CD4-positive, alpha-beta T cell (primary cell): ENCODE measurements at regions not wholly inside any gene's neighbourhood (a gene's known extent, or its start where the extent isn't known, plus 50 kb on each side); places are given as distances from the start of the nearest gene placed in this dataset.

Source experiments
- ATAC-seq: fragments of 200-7000 bp; cut with Tn5 transposase; one replicate; pipeline ENCODE4 v1.10.0; 2022; ENCODE audit warnings: mild to moderate bottlenecking; ENCODE audit not compliant: poor library complexity
- CTCF ChIA-PET: fragments of 350-600 bp; sonication (Branson Sonifier 250); formaldehyde crosslinking; loops from one replicate; lab custom pipeline; 2021; ENCODE audit warnings: antibody characterized with exemption, inconsistent platforms; lab: Charles Lee
- POLR2A ChIA-PET: fragments of 350-600 bp; sonication (Branson Sonifier 250); formaldehyde crosslinking; loops from one replicate; lab custom pipeline; 2021; ENCODE audit warnings: antibody characterized with exemption, inconsistent platforms; lab: Charles Lee
- DNase-seq, 14 experiments: peaks; one replicate each; pipeline ENCODE4 v3.0.0-alpha.2; 2013 to 2020; ENCODE audit warnings: mixed read lengths in 2 of 14
- H3K27ac ChIP-seq, 2 donors: one replicate each; pipeline versions ENCODE4 v1.5.1 to v1.7.0; 2013; ENCODE audit warnings: low read length in 2 of 2, low read depth in 1 of 2, mild to moderate bottlenecking in 1 of 2
- H3K27me3 ChIP-seq, 2 experiments: 1 replicate in 1 of 2; 2 replicates in 1 of 2; pipeline versions ENCODE4 v1.6.1 to v1.7.0; 2013; ENCODE audit warnings: low read length in 2 of 2, control low read depth in 1 of 2, mild to moderate bottlenecking in 1 of 2, moderate library complexity in 1 of 2; ENCODE audit not compliant: insufficient read depth in 2 of 2, control insufficient read depth in 1 of 2
- H3K36me3 ChIP-seq: one replicate; pipeline ENCODE4 v1.6.1; 2013; ENCODE audit warnings: low read length, control low read depth; ENCODE audit not compliant: insufficient read depth
- H3K4me1 ChIP-seq: one replicate; pipeline ENCODE4 v1.6.1; 2013; ENCODE audit warnings: low read length, control low read depth; ENCODE audit not compliant: insufficient read depth
- H3K4me3 ChIP-seq: one replicate; pipeline ENCODE4 v1.5.1; 2013; ENCODE audit warnings: mild to moderate bottlenecking, low read length, moderate library complexity
- H3K9me3 ChIP-seq, 2 experiments: 1 replicate in 1 of 2; 2 replicates in 1 of 2; pipeline versions ENCODE4 v1.6.1 to v1.7.0; 2013; ENCODE audit warnings: low read length in 2 of 2, mild to moderate bottlenecking in 2 of 2, control low read depth in 1 of 2, moderate library complexity in 1 of 2; ENCODE audit not compliant: control insufficient read depth in 1 of 2, insufficient read depth in 1 of 2
- H3K27ac Mint-ChIP-seq: one replicate; pipeline ENCODE4 v1.8.0; 2020; ENCODE audit warnings: mixed read lengths
- H3K27me3 Mint-ChIP-seq: one replicate; pipeline ENCODE4 v1.8.0; 2021; ENCODE audit warnings: mixed read lengths
- H3K36me3 Mint-ChIP-seq: one replicate; pipeline ENCODE4 v1.8.0; 2021; ENCODE audit warnings: low read depth, mixed read lengths
- H3K4me1 Mint-ChIP-seq: one replicate; pipeline ENCODE4 v1.8.0; 2021; ENCODE audit warnings: low read depth, mixed read lengths
- H3K4me3 Mint-ChIP-seq: one replicate; pipeline ENCODE4 v1.8.0; 2020; ENCODE audit warnings: mild to moderate bottlenecking, mixed read lengths
- H3K9me3 Mint-ChIP-seq: one replicate; pipeline ENCODE4 v1.8.0; 2020; ENCODE audit warnings: mixed read lengths
- intact Hi-C, 2 experiments: fragments of 100-400 bp; cut with DNase I in 1 of 2; cut with micrococcal nuclease in 1 of 2; formaldehyde crosslinking; loops; one replicate each; pipeline versions ENCODE4 v1.15.1 to v1.9.0; 2023 to 2025; cut with DNase I, micrococcal nuclease
- TF ChIP-seq, protein P1 (sequence below): fragments of 200-600 bp; IDR thresholded peaks from one replicate; pipeline ENCODE4 v1.8.0; 2022; ENCODE audit warnings: antibody characterized with exemption, mild to moderate bottlenecking

GRCh38 chr2:12207491-12207890 lies 461.1 kb downstream of the LPIN1 start:
- Mint-ChIP-seq H3K4me3 (no peak overlapping the region), H3K27me3 (no peaks in the 10 kb centered on the region), H3K9me3 (peaks cover 3% of the 10 kb centered on the region), H3K27ac (no peak overlapping the region), H3K4me1 (no peaks in the 10 kb centered on the region), H3K36me3 (no peaks in the 10 kb centered on the region)
- ChIA-PET POLR2A (no interaction called here), CTCF (no interaction called here)
- Histone ChIP-seq H3K27me3 (no peaks in the 10 kb centered on the region), H3K27ac (no peak overlapping the region), H3K36me3 (no peaks in the 10 kb centered on the region), H3K4me3 (no peak overlapping the region), H3K9me3 (no peaks in the 10 kb centered on the region), H3K4me1 (no peaks in the 10 kb centered on the region)
- DNase-seq (no peak), ATAC-seq (no peak)
- TF ChIP-seq, protein P1, sequence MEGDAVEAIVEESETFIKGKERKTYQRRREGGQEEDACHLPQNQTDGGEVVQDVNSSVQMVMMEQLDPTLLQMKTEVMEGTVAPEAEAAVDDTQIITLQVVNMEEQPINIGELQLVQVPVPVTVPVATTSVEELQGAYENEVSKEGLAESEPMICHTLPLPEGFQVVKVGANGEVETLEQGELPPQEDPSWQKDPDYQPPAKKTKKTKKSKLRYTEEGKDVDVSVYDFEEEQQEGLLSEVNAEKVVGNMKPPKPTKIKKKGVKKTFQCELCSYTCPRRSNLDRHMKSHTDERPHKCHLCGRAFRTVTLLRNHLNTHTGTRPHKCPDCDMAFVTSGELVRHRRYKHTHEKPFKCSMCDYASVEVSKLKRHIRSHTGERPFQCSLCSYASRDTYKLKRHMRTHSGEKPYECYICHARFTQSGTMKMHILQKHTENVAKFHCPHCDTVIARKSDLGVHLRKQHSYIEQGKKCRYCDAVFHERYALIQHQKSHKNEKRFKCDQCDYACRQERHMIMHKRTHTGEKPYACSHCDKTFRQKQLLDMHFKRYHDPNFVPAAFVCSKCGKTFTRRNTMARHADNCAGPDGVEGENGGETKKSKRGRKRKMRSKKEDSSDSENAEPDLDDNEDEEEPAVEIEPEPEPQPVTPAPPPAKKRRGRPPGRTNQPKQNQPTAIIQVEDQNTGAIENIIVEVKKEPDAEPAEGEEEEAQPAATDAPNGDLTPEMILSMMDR, result no peak
- intact Hi-C loops, result no loop called here

GRCh38 chr2:12210016-12210933 lies 463.8 kb downstream of the LPIN1 start:
- H3K4me3 ChIP-seq, result no peak overlapping the region
- Mint-ChIP-seq H3K27ac (no peak overlapping the region), H3K4me3 (no peak overlapping the region), H3K4me1 (no peaks in the 10 kb centered on the region), H3K36me3 (no peaks in the 10 kb centered on the region), H3K9me3 (no peaks in the 10 kb centered on the region), H3K27me3 (no peaks in the 10 kb centered on the region)
- H3K4me1 ChIP-seq, result no peaks in the 10 kb centered on the region
- no peaks in the 10 kb centered on the region for H3K9me3 ChIP-seq
- intact Hi-C loops, result no loop called here
- CTCF ChIA-PET, result no interaction called here
- TF ChIP-seq, protein P1, result no peak
- DNase-seq (no peak), ATAC-seq (no peak)
- no peaks in the 10 kb centered on the region for H3K36me3 ChIP-seq
- POLR2A ChIA-PET, result no interaction called here
- H3K27me3 ChIP-seq, result no peaks in the 10 kb centered on the region
- H3K27ac ChIP-seq, result no peak overlapping the region

GRCh38 chr2:12211326-12212175 lies 465.1 kb downstream of the LPIN1 start:
- H3K27ac ChIP-seq, result no peak overlapping the region
- DNase-seq (no peak), ATAC-seq (no peak)
- no peaks in the 10 kb centered on the region for H3K27me3 ChIP-seq
- Mint-ChIP-seq H3K27ac (no peak overlapping the region), H3K4me3 (no peak overlapping the region), H3K36me3 (no peaks in the 10 kb centered on the region), H3K27me3 (no peaks in the 10 kb centered on the region), H3K9me3 (no peaks in the 10 kb centered on the region), H3K4me1 (no peaks in the 10 kb centered on the region)
- ChIA-PET CTCF (no interaction called here), POLR2A (interaction anchor here (1.4 kb wide), 1 partner anchor 11 kb away, joined by 4 read pairs; no protein-coding TSS in a partner anchor)
- intact Hi-C loops, result no loop called here
- no peaks in the 10 kb centered on the region for H3K36me3 ChIP-seq
- H3K4me1 ChIP-seq, result no peaks in the 10 kb centered on the region
- H3K4me3 ChIP-seq, result no peak overlapping the region
- TF ChIP-seq, protein P1, result no peak
- H3K9me3 ChIP-seq, result no peaks in the 10 kb centered on the region
